Testis (tissue), 2 donors: ENCODE measurements at regions not wholly inside any gene's neighbourhood (a gene's known extent, or its start where the extent isn't known, plus 50 kb on each side); places are given as distances from the start of the nearest gene placed in this dataset.

Experiments
- CTCF ChIP-seq, 3 experiments: fragments of 450-650 bp in 2 of 3; fragments of 200-600 bp in 1 of 3; sonication (generic) in 1 of 3; IDR thresholded peaks; one replicate each; pipeline ENCODE4 v1.5.1; 2016 to 2019; ENCODE audit warnings: antibody characterized with exemption in 3 of 3, mild to moderate bottlenecking in 2 of 3, moderate library complexity in 1 of 3
- POLR2A ChIP-seq: fragments of 450-650 bp; IDR thresholded peaks from one replicate; pipeline ENCODE4 v1.6.1; 2017; ENCODE audit warnings: antibody characterized with exemption, mild to moderate bottlenecking, moderate library complexity

DNA sequence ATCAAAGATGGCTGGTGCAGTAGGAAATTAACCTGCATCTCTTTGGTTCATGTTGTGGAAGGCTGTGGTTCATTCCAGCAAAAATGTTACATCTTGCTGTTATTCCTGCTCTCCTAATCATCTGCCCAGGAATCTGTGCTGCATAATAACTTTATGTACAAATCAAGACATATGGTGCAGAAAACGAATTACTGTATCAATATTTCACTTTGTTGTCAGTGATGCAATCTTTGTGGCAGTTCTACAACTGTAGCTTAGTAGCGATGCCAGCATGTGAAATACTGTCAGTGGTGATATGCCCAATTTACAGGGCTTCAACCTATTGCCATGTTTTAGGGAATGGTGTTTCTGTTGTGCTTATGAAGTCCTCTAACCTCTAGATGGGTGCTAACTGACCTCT lies 1114.7 kb downstream of the SOCS6 start:
- TF ChIP-seq CTCF (IDR thresholded peaks at IDR 0.05) (no peak), POLR2A (no peak)
